ENCODE measurements at regions not wholly inside any gene's neighbourhood (a gene's known extent, or its start where the extent isn't known, plus 50 kb on each side); places are given as distances from the start of the nearest gene placed in this dataset.
"Not testable (repeated sequence)": the region's sequence is repeated elsewhere in the genome, so short reads cannot be mapped to it uniquely, and the experiment has no call there.

GRCh38 chr18:30705943-30706342 is 336.6 kb downstream of the DSC3 start:
- DNase-seq (ENCODE audit: low spot score), result no peak

- no peak for DNase-seq (ENCODE audit: low spot score)
Observed at GRCh38 chr18:30698571-30698970, 344.0 kb downstream of the DSC3 start.

GRCh38 chr18:30696201-30696600 is 346.3 kb downstream of the DSC3 start:
- no peak for DNase-seq (ENCODE audit: low spot score)

GRCh38 chr18:30694773-30695172 is 347.8 kb downstream of the DSC3 start:
- DNase-seq (ENCODE audit: low spot score), result no peak

GRCh38 chr18:30689216-30689615 is 353.3 kb downstream of the DSC3 start:
- no peak for DNase-seq (ENCODE audit: low spot score)

- DNase-seq (ENCODE audit: low spot score), result no peak
Observed at GRCh38 chr18:30687501-30687900, 355.0 kb downstream of the DSC3 start.

GRCh38 chr18:30684825-30685481 is 357.6 kb downstream of the DSC3 start:
- DNase-seq (ENCODE audit: low spot score), result no peak

GRCh38 chr18:30683836-30684235 is 358.7 kb downstream of the DSC3 start:
- no peak for DNase-seq (ENCODE audit: low spot score)

- DNase-seq (ENCODE audit: low spot score), result no peak
Observed at GRCh38 chr18:30682672-30683071, 359.9 kb downstream of the DSC3 start.

- no peak for DNase-seq (ENCODE audit: low spot score)
Observed at GRCh38 chr18:30679285-30679930, 363.1 kb downstream of the DSC3 start.

- not testable (repeated sequence) for DNase-seq (ENCODE audit: low spot score)
Observed at GRCh38 chr18:30677813-30678212, 364.7 kb downstream of the DSC3 start.

- no peak for DNase-seq (ENCODE audit: low spot score)
Observed at GRCh38 chr18:30676053-30676480, 366.5 kb downstream of the DSC3 start.

- DNase-seq (ENCODE audit: low spot score), result no peak
Observed at GRCh38 chr18:30675493-30675892, 367.0 kb downstream of the DSC3 start.

GRCh38 chr18:30675072-30675471 is 367.5 kb downstream of the DSC3 start:
- DNase-seq (ENCODE audit: low spot score), result no peak

- no peak for DNase-seq (ENCODE audit: low spot score)
Observed at GRCh38 chr18:30674596-30674995, 367.9 kb downstream of the DSC3 start.

- DNase-seq (ENCODE audit: low spot score), result not testable (repeated sequence)
Observed at GRCh38 chr18:30672439-30672838, 370.1 kb downstream of the DSC3 start.

- no peak for DNase-seq (ENCODE audit: low spot score)
Observed at GRCh38 chr18:30658306-30658705, 384.2 kb downstream of the DSC3 start.

GRCh38 chr18:30652387-30652786 is 390.2 kb downstream of the DSC3 start:
- DNase-seq (ENCODE audit: low spot score), result no peak

- no peak for DNase-seq (ENCODE audit: low spot score)
Observed at GRCh38 chr18:30650499-30650898, 392.0 kb downstream of the DSC3 start.

GRCh38 chr18:30644158-30644557 is 398.4 kb downstream of the DSC3 start:
- DNase-seq (ENCODE audit: low spot score), result no peak

- DNase-seq (ENCODE audit: low spot score), result no peak
Observed at GRCh38 chr18:30639361-30639760, 403.2 kb downstream of the DSC3 start.

- no peak for DNase-seq (ENCODE audit: low spot score)
Observed at GRCh38 chr18:30634249-30634648, 408.3 kb downstream of the DSC3 start.

GRCh38 chr18:30632071-30632698 is 410.4 kb downstream of the DSC3 start:
- no peak for DNase-seq (ENCODE audit: low spot score)
